Heart right ventricle (tissue), 16 donors: ENCODE measurements at regions not wholly inside any gene's neighbourhood (a gene's known extent, or its start where the extent isn't known, plus 50 kb on each side); places are given as distances from the start of the nearest gene placed in this dataset.

Experiments
- ATAC-seq, 8 donors: fragments of 200-7000 bp; cut with Tn5 transposase; one replicate each; pipeline ENCODE4 v1.9.1; 2020; ENCODE audit warnings: mild to moderate bottlenecking in 8 of 8, moderate library complexity in 8 of 8, moderate number of reproducible peaks in 1 of 8
- DNase-seq, 2 donors: peaks; one replicate each; pipeline ENCODE4 v3.0.0-alpha.2; 2020
- H3K27ac ChIP-seq, 10 donors: fragments of 200-600 bp; sonication (generic) in 2 of 10; one replicate each; pipeline versions ENCODE4 v1.5.0 to v1.8.0; 2020 to 2022; ENCODE audit warnings: mild to moderate bottlenecking in 3 of 10
- H3K27me3 ChIP-seq, 7 donors: fragments of 200-600 bp; one replicate each; pipeline ENCODE4 v1.8.0; 2021 to 2022; ENCODE audit warnings: mild to moderate bottlenecking in 2 of 7
- H3K36me3 ChIP-seq, 9 donors: fragments of 200-600 bp; sonication (generic) in 1 of 9; one replicate each; pipeline versions ENCODE4 v1.5.0 to v1.8.0; 2020 to 2022; ENCODE audit warnings: mild to moderate bottlenecking in 2 of 9
- H3K4me1 ChIP-seq, 9 donors: fragments of 200-600 bp; sonication (generic) in 1 of 9; one replicate each; pipeline versions ENCODE4 v1.5.0 to v1.8.0; 2020 to 2022; ENCODE audit warnings: mild to moderate bottlenecking in 4 of 9
- H3K4me3 ChIP-seq, 10 donors: fragments of 200-600 bp; sonication (generic) in 2 of 10; one replicate each; pipeline versions ENCODE4 v1.5.0 to v1.8.0; 2020 to 2022; ENCODE audit warnings: mild to moderate bottlenecking in 7 of 10, moderate library complexity in 2 of 10
- H3K9me3 ChIP-seq, 11 donors: fragments of 200-600 bp in 10 of 11; sonication (generic) in 2 of 11; one replicate each; pipeline versions ENCODE4 v1.5.0 to v1.8.0; 2013 to 2022; ENCODE audit warnings: mild to moderate bottlenecking in 2 of 11, control low read depth in 1 of 11, moderate library complexity in 1 of 11
- WGBS, 2 donors: extraction: QIAGEN DNeasy Blood & Tissue Kit; methylation state at CpG; one replicate each; pipeline ENCODE4 v1.1.7; 2013; ENCODE audit warnings: inconsistent platforms in 1 of 2; 5-methylcytosine and 5-hydroxymethylcytosine counted together
- intact Hi-C, 10 donors: fragments of 100-400 bp; cut with DNase I; formaldehyde crosslinking; loops; one replicate each; pipeline versions ENCODE4 v1.11.1 to v1.14.2; 2022
- TF ChIP-seq, protein P1 (sequence below), 9 donors: fragments of 200-600 bp; sonication (generic) in 2 of 9; IDR thresholded peaks; one replicate each; pipeline versions ENCODE4 v1.5.0 to v1.8.0; 2021 to 2022; ENCODE audit warnings: antibody characterized with exemption in 9 of 9, mild to moderate bottlenecking in 5 of 9, moderate library complexity in 1 of 9
- donor health status: Arrhythmogenic right ventricular cardiomyopathy.
- donor health status: ischemic (EF 13 %, LVEDD 7.1; RV severe dilation, severe dysfunction).
- donor health status: healthy with polysubstance abuse.
- donor health status: DM: no; HTN: yes; CAD: no.
- donor health status: DM: no; HTN: no; CAD: no.
- donor health status: ischemic (EF 25% LVEDD 6.9; RV normal size, moderate dysfunction).
- donor health status: ischemic (EF 25% LVEDD 5.7; RV mildly dilated, moderate dysfunction).
- donor health status: healthy.
- donor health status: DM: yes; HTN: yes; CAD: no.
- donor health status: Ischemic cardiomyopathy.
- donor health status: ischemic (EF 35%, LVEDD 5.7; RV mildly dilated, moderate dysfunction).
- donor health status: nonischemic (EF 11% LVEDD 7.7; RV severe dilation, severe dysfunction).
- donor health status: DM: yes; HTN: yes; CAD: no.
- donor health status: PGD.
- donor health status: ischemic (EF 29% LVEDD 5.4; RV normal size, mild dysfunction).
- donor health status: nonischemic (EF 23%, LVEDD 6.1; RV moderate dilation, normal function).

- DNase-seq (no peak), ATAC-seq (no peak)
- Histone ChIP-seq H3K9me3 (peaks cover 0 to 3% (median 0%) of the 10 kb centered on the region in 11 donors), H3K27ac (no peak overlapping the region), H3K4me1 (no peaks in the 10 kb centered on the region), H3K27me3 (no peaks in the 10 kb centered on the region), H3K36me3 (no peaks in the 10 kb centered on the region), H3K4me3 (no peak overlapping the region)
- intact Hi-C loops: no loop called here
- WGBS, 2 donors: 78 to 80% methylated on average over 4 of the region's 4 CpGs
- TF ChIP-seq, protein P1, sequence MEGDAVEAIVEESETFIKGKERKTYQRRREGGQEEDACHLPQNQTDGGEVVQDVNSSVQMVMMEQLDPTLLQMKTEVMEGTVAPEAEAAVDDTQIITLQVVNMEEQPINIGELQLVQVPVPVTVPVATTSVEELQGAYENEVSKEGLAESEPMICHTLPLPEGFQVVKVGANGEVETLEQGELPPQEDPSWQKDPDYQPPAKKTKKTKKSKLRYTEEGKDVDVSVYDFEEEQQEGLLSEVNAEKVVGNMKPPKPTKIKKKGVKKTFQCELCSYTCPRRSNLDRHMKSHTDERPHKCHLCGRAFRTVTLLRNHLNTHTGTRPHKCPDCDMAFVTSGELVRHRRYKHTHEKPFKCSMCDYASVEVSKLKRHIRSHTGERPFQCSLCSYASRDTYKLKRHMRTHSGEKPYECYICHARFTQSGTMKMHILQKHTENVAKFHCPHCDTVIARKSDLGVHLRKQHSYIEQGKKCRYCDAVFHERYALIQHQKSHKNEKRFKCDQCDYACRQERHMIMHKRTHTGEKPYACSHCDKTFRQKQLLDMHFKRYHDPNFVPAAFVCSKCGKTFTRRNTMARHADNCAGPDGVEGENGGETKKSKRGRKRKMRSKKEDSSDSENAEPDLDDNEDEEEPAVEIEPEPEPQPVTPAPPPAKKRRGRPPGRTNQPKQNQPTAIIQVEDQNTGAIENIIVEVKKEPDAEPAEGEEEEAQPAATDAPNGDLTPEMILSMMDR (IDR thresholded peaks at IDR 0.05): no peak
Measured at GRCh38 chr3:74470313-74470712, 144.1 kb downstream of the CNTN3 start.

DNA sequence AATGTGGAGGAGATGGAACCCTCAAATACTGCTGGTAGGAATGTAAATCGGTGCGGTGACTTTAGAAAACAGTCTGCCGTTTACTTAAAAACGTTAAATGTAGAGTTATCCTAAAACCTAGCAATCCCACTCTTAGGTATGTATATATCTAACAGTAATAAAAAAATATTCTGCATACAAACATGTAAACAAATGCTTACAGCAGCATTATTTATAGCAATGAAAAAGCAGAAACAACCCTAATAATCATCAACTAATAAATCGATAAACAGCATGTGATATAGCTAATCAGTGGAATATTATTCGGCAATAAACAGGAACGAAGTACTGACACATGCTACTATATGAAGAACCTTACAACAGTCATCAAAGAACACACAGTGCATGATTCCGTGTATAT is 144.7 kb downstream of the CNTN3 start:
- Histone ChIP-seq H3K9me3 (peaks cover 0 to 3% (median 0%) of the 10 kb centered on the region in 11 donors), H3K4me3 (no peak overlapping the region), H3K27ac (no peak overlapping the region), H3K4me1 (no peaks in the 10 kb centered on the region), H3K27me3 (no peaks in the 10 kb centered on the region), H3K36me3 (no peaks in the 10 kb centered on the region)
- DNase-seq (no peak), ATAC-seq (no peak)
- intact Hi-C loops: no loop called here
- 91% methylated on average over 8 of the region's 8 CpGs for WGBS, 2 donors
- TF ChIP-seq, protein P1 (IDR thresholded peaks at IDR 0.05): no peak

- Histone ChIP-seq H3K27me3 (no peaks in the 10 kb centered on the region), H3K9me3 (peaks cover 0 to 3% (median 0%) of the 10 kb centered on the region in 11 donors), H3K27ac (no peak overlapping the region), H3K4me1 (no peaks in the 10 kb centered on the region), H3K36me3 (no peaks in the 10 kb centered on the region), H3K4me3 (no peak overlapping the region)
- DNase-seq: no peak
- TF ChIP-seq, protein P1 (IDR thresholded peaks at IDR 0.05): no peak
- 72 to 73% methylated on average over 3 of the region's 3 CpGs for WGBS, 2 donors
- ATAC-seq: no peak
- intact Hi-C loops: no loop called here
Measured at GRCh38 chr3:74469151-74469550, 145.3 kb downstream of the CNTN3 start.

- Histone ChIP-seq H3K4me3 (no peak overlapping the region), H3K27me3 (no peaks in the 10 kb centered on the region), H3K9me3 (peaks cover 0 to 3% (median 0%) of the 10 kb centered on the region in 11 donors), H3K4me1 (no peaks in the 10 kb centered on the region), H3K36me3 (no peaks in the 10 kb centered on the region), H3K27ac (no peak overlapping the region)
- TF ChIP-seq, protein P1 (IDR thresholded peaks at IDR 0.05): no peak
- DNase-seq (no peak), ATAC-seq (peak in 1 of 8 donors; percentile 23)
- intact Hi-C loops: no loop called here
- 34 to 45% methylated on average over 4 of the region's 4 CpGs for WGBS, 2 donors
Measured at GRCh38 chr3:74465715-74466410, 148.6 kb downstream of the CNTN3 start.
